ENCODE measurements at regions not wholly inside any gene's neighbourhood (a gene's known extent, or its start where the extent isn't known, plus 50 kb on each side); places are given as distances from the start of the nearest gene placed in this dataset.

DNA sequence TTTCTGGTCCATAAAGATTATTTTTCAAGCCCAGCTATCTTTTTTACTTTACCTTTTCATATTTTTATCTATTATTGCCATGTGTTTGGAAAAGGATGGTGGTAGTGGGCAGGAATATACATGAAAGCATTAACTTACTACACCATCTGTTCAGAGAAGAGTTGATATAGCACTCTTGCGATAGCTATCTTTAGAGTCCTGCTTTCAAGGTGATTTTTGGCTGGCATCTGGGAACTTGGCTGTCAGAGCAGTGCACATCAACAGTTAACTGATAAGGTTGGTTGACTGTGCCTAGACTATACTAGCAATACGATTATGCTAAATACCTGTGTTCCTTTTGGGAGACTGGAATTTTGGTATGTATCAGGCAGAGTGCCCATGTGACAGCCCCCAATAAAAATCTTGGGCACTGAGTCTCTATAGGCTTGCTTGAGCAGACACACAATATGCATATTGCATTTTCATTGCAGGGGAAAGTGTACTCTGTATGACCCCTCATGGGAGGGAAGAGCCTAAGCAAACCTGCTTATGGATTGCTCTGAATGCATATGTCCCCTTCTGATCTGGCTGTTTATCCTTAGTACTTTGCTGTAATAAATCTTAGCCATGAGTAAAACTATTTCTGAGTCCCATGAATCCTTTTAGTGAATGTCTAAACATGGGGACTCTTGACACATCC, 227.6 kb upstream of the C9orf72 start:
- Histone ChIP-seq H4K20me1 (ENCODE audit: low read depth) (no peaks in the 10 kb centered on the region), H3K79me2 (ENCODE audit: low read depth) (no peaks in the 10 kb centered on the region), H3K36me3 (no peaks in the 10 kb centered on the region), H3F3A (ENCODE audit: low read depth) (no peaks in the 10 kb centered on the region), H3K9ac (no peak overlapping the region), H3K9me3 (ENCODE audit: low read depth) (no peaks in the 10 kb centered on the region), H3K27ac (no peak overlapping the region), H3K4me3 (no peak overlapping the region), H2AFZ (replicated peaks) (no peak overlapping the region), H3K4me1 (no peaks in the 10 kb centered on the region), H3K4me2 (no peak overlapping the region), H3K27me3 (no peaks in the 10 kb centered on the region)
- H3K9me3 Mint-ChIP-seq: no peaks in the 10 kb centered on the region
- TF ChIP-seq EZH2phosphoT487 (IDR thresholded peaks at IDR 0.05) (no peak), EZH2 (IDR thresholded peaks at IDR 0.05) (no peak)
- TF ChIP-seq, protein P1, sequence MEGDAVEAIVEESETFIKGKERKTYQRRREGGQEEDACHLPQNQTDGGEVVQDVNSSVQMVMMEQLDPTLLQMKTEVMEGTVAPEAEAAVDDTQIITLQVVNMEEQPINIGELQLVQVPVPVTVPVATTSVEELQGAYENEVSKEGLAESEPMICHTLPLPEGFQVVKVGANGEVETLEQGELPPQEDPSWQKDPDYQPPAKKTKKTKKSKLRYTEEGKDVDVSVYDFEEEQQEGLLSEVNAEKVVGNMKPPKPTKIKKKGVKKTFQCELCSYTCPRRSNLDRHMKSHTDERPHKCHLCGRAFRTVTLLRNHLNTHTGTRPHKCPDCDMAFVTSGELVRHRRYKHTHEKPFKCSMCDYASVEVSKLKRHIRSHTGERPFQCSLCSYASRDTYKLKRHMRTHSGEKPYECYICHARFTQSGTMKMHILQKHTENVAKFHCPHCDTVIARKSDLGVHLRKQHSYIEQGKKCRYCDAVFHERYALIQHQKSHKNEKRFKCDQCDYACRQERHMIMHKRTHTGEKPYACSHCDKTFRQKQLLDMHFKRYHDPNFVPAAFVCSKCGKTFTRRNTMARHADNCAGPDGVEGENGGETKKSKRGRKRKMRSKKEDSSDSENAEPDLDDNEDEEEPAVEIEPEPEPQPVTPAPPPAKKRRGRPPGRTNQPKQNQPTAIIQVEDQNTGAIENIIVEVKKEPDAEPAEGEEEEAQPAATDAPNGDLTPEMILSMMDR (IDR thresholded peaks at IDR 0.05): no peak
- H3K27me3 Mint-ChIP-seq (ENCODE audit: insufficient read depth, low read depth): no peaks in the 10 kb centered on the region
- no peak for DNase-seq (ENCODE audit: low spot score)
- H3K27ac Mint-ChIP-seq: no peak overlapping the region
- H3K4me3 Mint-ChIP-seq: no peak overlapping the region
- no peaks in the 10 kb centered on the region for H3K4me1 Mint-ChIP-seq
- no peaks in the 10 kb centered on the region for H3K36me3 Mint-ChIP-seq

DNA sequence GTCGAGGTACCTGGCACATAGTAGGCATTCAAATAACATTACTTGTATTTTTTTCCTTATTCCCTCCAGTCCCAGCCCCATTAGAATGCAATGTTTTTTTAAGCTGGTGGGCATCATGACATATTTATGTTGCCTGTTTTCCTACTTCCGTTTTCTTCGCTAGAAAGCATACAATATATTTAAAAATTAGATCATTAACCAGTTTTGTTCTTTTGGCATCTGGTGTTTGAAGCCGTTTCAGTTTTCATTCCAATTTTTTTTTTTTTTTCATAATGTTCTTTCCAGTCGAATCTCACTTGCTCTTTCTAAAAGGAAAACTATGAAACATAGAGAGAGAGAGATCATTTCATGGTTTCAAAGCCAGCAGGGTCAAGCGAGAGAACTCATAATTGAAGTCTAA, 228.3 kb upstream of the C9orf72 start:
- Histone ChIP-seq H3K27me3 (no peaks in the 10 kb centered on the region), H3K9ac (no peak overlapping the region), H3K79me2 (ENCODE audit: low read depth) (no peaks in the 10 kb centered on the region), H2AFZ (replicated peaks) (no peak overlapping the region), H3K4me3 (no peak overlapping the region), H3K4me2 (no peak overlapping the region), H3K36me3 (no peaks in the 10 kb centered on the region), H3K9me3 (ENCODE audit: low read depth) (no peaks in the 10 kb centered on the region), H4K20me1 (ENCODE audit: low read depth) (no peaks in the 10 kb centered on the region), H3K4me1 (no peaks in the 10 kb centered on the region), H3K27ac (no peak overlapping the region), H3F3A (ENCODE audit: low read depth) (no peaks in the 10 kb centered on the region)
- TF ChIP-seq, protein P1 (IDR thresholded peaks at IDR 0.05): no peak
- TF ChIP-seq EZH2phosphoT487 (IDR thresholded peaks at IDR 0.05) (no peak), EZH2 (IDR thresholded peaks at IDR 0.05) (no peak)
- no peaks in the 10 kb centered on the region for H3K27me3 Mint-ChIP-seq (ENCODE audit: insufficient read depth, low read depth)
- H3K4me1 Mint-ChIP-seq: no peaks in the 10 kb centered on the region
- H3K36me3 Mint-ChIP-seq: no peaks in the 10 kb centered on the region
- H3K4me3 Mint-ChIP-seq: no peak overlapping the region
- DNase-seq (ENCODE audit: low spot score): no peak
- H3K27ac Mint-ChIP-seq: no peak overlapping the region
- H3K9me3 Mint-ChIP-seq: no peaks in the 10 kb centered on the region

DNA sequence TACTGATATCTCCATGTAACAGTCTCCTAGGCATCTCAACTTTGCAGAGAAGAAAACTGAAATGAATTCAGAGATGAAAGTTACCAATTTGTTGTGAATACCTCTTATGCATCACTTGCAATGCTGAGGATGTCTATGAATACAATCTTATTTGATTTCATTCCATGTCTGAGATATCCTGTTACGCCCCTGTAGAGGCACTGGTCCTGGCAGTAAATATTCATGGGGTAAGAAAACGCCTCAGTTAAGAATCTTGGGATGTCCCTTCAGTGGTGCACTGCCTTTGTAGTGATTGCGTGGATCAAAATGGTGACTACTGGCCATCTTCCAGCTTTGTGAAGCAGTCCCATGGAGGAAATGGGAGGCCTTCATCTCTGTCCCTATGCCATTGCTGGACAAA, 229.1 kb upstream of the C9orf72 start:
- Mint-ChIP-seq H3K4me1 (no peaks in the 10 kb centered on the region), H3K27ac (no peak overlapping the region)
- no peak overlapping the region for H3K27ac ChIP-seq

More for the DNA sequence above, 229.1 kb upstream of the C9orf72 start:
- Histone ChIP-seq H3F3A (ENCODE audit: low read depth) (no peaks in the 10 kb centered on the region), H3K4me3 (no peak overlapping the region), H3K36me3 (no peaks in the 10 kb centered on the region), H3K79me2 (ENCODE audit: low read depth) (no peaks in the 10 kb centered on the region), H3K4me1 (no peaks in the 10 kb centered on the region), H3K27me3 (no peaks in the 10 kb centered on the region), H3K9ac (no peak overlapping the region), H3K9me3 (ENCODE audit: low read depth) (no peaks in the 10 kb centered on the region), H4K20me1 (ENCODE audit: low read depth) (no peaks in the 10 kb centered on the region), H3K4me2 (no peak overlapping the region), H2AFZ (replicated peaks) (no peak overlapping the region)
- no peak overlapping the region for H3K4me3 Mint-ChIP-seq
- no peaks in the 10 kb centered on the region for H3K27me3 Mint-ChIP-seq (ENCODE audit: insufficient read depth, low read depth)
- TF ChIP-seq EZH2 (IDR thresholded peaks at IDR 0.05): no peak
- no peak for TF ChIP-seq EZH2phosphoT487 (IDR thresholded peaks at IDR 0.05)
- TF ChIP-seq, protein P1 (IDR thresholded peaks at IDR 0.05): no peak
- no peaks in the 10 kb centered on the region for H3K9me3 Mint-ChIP-seq
- no peaks in the 10 kb centered on the region for H3K36me3 Mint-ChIP-seq
- no peak for DNase-seq (ENCODE audit: low spot score)

Measured in neural progenitor cell (in vitro differentiated cells).